B cell (primary cell): ENCODE measurements at regions not wholly inside any gene's neighbourhood (a gene's known extent, or its start where the extent isn't known, plus 50 kb on each side); places are given as distances from the start of the nearest gene placed in this dataset.

ENCODE experiments used
- EZH2 ChIP-seq: IDR thresholded peaks from 2 replicates; pipeline ENCODE4 v1.6.1; 2012; ENCODE audit warnings: borderline replicate concordance, low read depth, mild to moderate bottlenecking, moderate library complexity, low read length; ENCODE audit not compliant: insufficient read depth, poor library complexity, severe bottlenecking
- TF ChIP-seq, protein P1 (sequence below): fragments of 200-600 bp; IDR thresholded peaks from one replicate; pipeline ENCODE4 v1.8.0; 2022; ENCODE audit warnings: antibody characterized with exemption, mild to moderate bottlenecking

DNA sequence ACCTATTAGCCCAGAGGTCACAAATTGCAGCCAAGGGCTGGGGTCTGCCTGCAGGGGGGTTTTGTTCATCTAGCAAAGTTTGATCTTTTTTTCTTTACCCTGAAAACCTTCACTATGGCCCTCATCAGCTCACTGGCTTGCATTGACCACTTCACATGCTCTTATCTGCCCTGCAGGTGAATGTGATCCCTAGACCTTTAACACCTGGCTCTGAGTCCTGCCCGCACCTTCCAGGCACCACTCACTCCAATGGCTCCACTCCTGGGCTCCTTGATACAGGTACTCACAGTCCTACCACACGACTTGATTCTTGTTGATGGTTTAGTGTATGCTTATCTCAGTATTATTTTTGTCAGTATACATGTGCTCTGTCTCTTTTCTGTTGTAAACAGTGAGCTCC, 92.5 kb downstream of the FEM1C start:
- TF ChIP-seq, protein P1, sequence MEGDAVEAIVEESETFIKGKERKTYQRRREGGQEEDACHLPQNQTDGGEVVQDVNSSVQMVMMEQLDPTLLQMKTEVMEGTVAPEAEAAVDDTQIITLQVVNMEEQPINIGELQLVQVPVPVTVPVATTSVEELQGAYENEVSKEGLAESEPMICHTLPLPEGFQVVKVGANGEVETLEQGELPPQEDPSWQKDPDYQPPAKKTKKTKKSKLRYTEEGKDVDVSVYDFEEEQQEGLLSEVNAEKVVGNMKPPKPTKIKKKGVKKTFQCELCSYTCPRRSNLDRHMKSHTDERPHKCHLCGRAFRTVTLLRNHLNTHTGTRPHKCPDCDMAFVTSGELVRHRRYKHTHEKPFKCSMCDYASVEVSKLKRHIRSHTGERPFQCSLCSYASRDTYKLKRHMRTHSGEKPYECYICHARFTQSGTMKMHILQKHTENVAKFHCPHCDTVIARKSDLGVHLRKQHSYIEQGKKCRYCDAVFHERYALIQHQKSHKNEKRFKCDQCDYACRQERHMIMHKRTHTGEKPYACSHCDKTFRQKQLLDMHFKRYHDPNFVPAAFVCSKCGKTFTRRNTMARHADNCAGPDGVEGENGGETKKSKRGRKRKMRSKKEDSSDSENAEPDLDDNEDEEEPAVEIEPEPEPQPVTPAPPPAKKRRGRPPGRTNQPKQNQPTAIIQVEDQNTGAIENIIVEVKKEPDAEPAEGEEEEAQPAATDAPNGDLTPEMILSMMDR: no peak
- TF ChIP-seq EZH2: no peak
